HepG2 (cell line): ENCODE measurements at regions not wholly inside any gene's neighbourhood (a gene's known extent, or its start where the extent isn't known, plus 50 kb on each side); places are given as distances from the start of the nearest gene placed in this dataset.
A peak's percentile ranks its signal among the peaks of the same experiment; 100 is the strongest.

Source experiments
- ATAC-seq: fragments of 200-7000 bp; cut with Tn5 transposase; 3 replicates; pipeline ENCODE4 v1.9.1; 2020; ENCODE audit warnings: mild to moderate bottlenecking, moderate library complexity
- BruUV-seq: library from RNA; stranded (reverse); fragments of 400-500 nt; replicated peaks from 2 replicates; lab custom pipeline; 2021; lab: Mats Ljungman, UMichigan
- CTCF ChIA-PET: fragments of 300-600 bp; formaldehyde crosslinking; extraction: SDS; loops from one replicate; lab custom pipeline; 2021; ENCODE audit warnings: low total read pairs, inconsistent platforms, low intra/inter-chr PET ratio; lab: Yijun Ruan, JAX
- POLR2A ChIA-PET: fragments of 350-600 bp; sonication (Branson Sonifier 250); formaldehyde crosslinking; loops from one replicate; lab custom pipeline; 2020; ENCODE audit warnings: antibody characterized with exemption, inconsistent platforms; lab: Yijun Ruan, JAX
- DNase-seq: peaks from one replicate; pipeline ENCODE4 v3.0.0-alpha.2; 2015; ENCODE audit warnings: low spot score
- FAIRE-seq: peaks from 3 replicates; lab custom pipeline; 2011; peaks lifted over from hg19 to GRCh38; lab: Jason Lieb, UNC
- H2AFZ ChIP-seq: one replicate; pipeline ENCODE4 v1.6.1; 2011; ENCODE audit warnings: low read length, inconsistent platforms
- H3K27ac ChIP-seq: fragments of 300-600 bp; 3 replicates; pipeline ENCODE4 v1.8.0; 2011; ENCODE audit warnings: mixed run types, mild to moderate bottlenecking, mixed read lengths, low read length, inconsistent platforms; ENCODE audit not compliant: insufficient read depth; ENCODE audit errors: extremely low read length
- H3K27me3 ChIP-seq, 2 experiments: fragments of 200-600 bp in 1 of 2; 2 replicates in 1 of 2; 3 replicates in 1 of 2; pipeline versions ENCODE4 v1.6.0 to v1.8.0; 2011; ENCODE audit warnings: low read length in 2 of 2, mild to moderate bottlenecking in 2 of 2, moderate library complexity in 2 of 2, inconsistent platforms in 1 of 2; ENCODE audit not compliant: insufficient read depth in 2 of 2, control insufficient read depth in 1 of 2
- H3K36me3 ChIP-seq, 2 experiments: fragments of 200-600 bp in 1 of 2; replicated peaks in 1 of 2; 2 replicates in 1 of 2; 3 replicates in 1 of 2; pipeline versions ENCODE4 v1.5.1 to v1.8.0; 2011; ENCODE audit warnings: low read length in 2 of 2, inconsistent platforms in 1 of 2; ENCODE audit not compliant: insufficient read depth in 2 of 2, control insufficient read depth in 1 of 2
- H3K4me1 ChIP-seq: 2 replicates; pipeline ENCODE4 v1.5.1; 2012; ENCODE audit warnings: low read length, inconsistent platforms; ENCODE audit not compliant: insufficient read depth
- H3K4me2 ChIP-seq: 2 replicates; pipeline ENCODE4 v1.6.0; 2011; ENCODE audit warnings: low read depth, low read length, inconsistent platforms
- H3K4me3 ChIP-seq, 3 experiments: fragments of 200-600 bp in 1 of 3; sonication (generic), shearing (Covaris generic) in 1 of 3; replicated peaks in 1 of 3; 2 replicates each; pipeline ENCODE4 v1.5.1; 2011 to 2016; ENCODE audit warnings: low read length in 3 of 3, inconsistent platforms in 2 of 3, low read depth in 2 of 3, mild to moderate bottlenecking in 2 of 3, control low read depth in 1 of 3, mixed read lengths in 1 of 3; ENCODE audit not compliant: insufficient read depth in 1 of 3
- H3K79me2 ChIP-seq: one replicate; pipeline ENCODE4 v1.6.1; 2011; ENCODE audit warnings: low read length, inconsistent platforms; ENCODE audit not compliant: insufficient read depth
- H3K9ac ChIP-seq: 2 replicates; pipeline ENCODE4 v1.6.0; 2011; ENCODE audit warnings: mild to moderate bottlenecking, low read depth, low read length, inconsistent platforms; ENCODE audit not compliant: insufficient read depth
- H3K9me3 ChIP-seq: 2 replicates; pipeline ENCODE4 v1.5.1; 2012; ENCODE audit warnings: mild to moderate bottlenecking, low read length
- H4K20me1 ChIP-seq: 2 replicates; pipeline ENCODE4 v1.6.0; 2011; ENCODE audit warnings: inconsistent platforms, mild to moderate bottlenecking, low read length, moderate library complexity; ENCODE audit not compliant: insufficient read depth
- HES4 ChIP-seq: sonication (generic); formaldehyde crosslinking; IDR thresholded peaks from 2 replicates; pipeline ENCODE4 v1.9.0; 2021; ENCODE audit warnings: mild to moderate bottlenecking, missing genetic modification reagents, borderline replicate concordance
- HINFP ChIP-seq: sonication (generic); formaldehyde crosslinking; IDR thresholded peaks from 2 replicates; pipeline ENCODE4 v1.4.0; 2020; ENCODE audit warnings: low read depth, mild to moderate bottlenecking, missing genetic modification reagents
- MAFF ChIP-seq: IDR thresholded peaks from 2 replicates; pipeline ENCODE4 v1.6.1; 2011; ENCODE audit warnings: low read depth, low read length, improper control_type of control experiment
- MAFK ChIP-seq, 2 experiments: IDR thresholded peaks in 1 of 2; conservative IDR thresholded peaks in 1 of 2; 2 replicates each; pipeline ENCODE4 v1.6.1; 2011; ENCODE audit warnings: improper control_type of control experiment in 2 of 2, low read length in 2 of 2
- MAX ChIP-seq: IDR thresholded peaks from 2 replicates; pipeline ENCODE4 v1.6.1; 2012; ENCODE audit warnings: inconsistent platforms
- ZNF431 ChIP-seq: sonication (generic); formaldehyde crosslinking; IDR thresholded peaks from 2 replicates; pipeline ENCODE4 v1.9.0; 2022; ENCODE audit warnings: missing genetic modification reagents, low read depth, mild to moderate bottlenecking, borderline replicate concordance
- WGBS: methylation state at CpG from one replicate; pipeline ENCODE4 v1.1.6; 2017; ENCODE audit warnings: low lambda C conversion rate; 5-methylcytosine and 5-hydroxymethylcytosine counted together
- in situ Hi-C: cut with HindIII; loops from 2 replicates; pipeline ENCODE4 v1.10.0; 2017; ENCODE audit warnings: low pct_unique_long_range_greater_than_20kb; ENCODE audit not compliant: extremely low pct_ligation_motif_present
- intact Hi-C: fragments of 100-400 bp; cut with micrococcal nuclease; formaldehyde crosslinking; loops from one replicate; pipeline ENCODE4 v1.10.0; 2022; ENCODE audit not compliant: unreplicated experiment
- TF ChIP-seq, protein P1 (sequence below): sonication (generic); formaldehyde crosslinking; IDR thresholded peaks from 2 replicates; pipeline ENCODE4 v1.4.0; 2020; ENCODE audit warnings: missing genetic modification reagents, mild to moderate bottlenecking, borderline replicate concordance
- TF ChIP-seq, protein P2 (sequence below): sonication (generic); formaldehyde crosslinking; IDR thresholded peaks from 2 replicates; pipeline ENCODE4 v1.5.0; 2020; ENCODE audit warnings: mild to moderate bottlenecking, missing genetic modification reagents

DNA sequence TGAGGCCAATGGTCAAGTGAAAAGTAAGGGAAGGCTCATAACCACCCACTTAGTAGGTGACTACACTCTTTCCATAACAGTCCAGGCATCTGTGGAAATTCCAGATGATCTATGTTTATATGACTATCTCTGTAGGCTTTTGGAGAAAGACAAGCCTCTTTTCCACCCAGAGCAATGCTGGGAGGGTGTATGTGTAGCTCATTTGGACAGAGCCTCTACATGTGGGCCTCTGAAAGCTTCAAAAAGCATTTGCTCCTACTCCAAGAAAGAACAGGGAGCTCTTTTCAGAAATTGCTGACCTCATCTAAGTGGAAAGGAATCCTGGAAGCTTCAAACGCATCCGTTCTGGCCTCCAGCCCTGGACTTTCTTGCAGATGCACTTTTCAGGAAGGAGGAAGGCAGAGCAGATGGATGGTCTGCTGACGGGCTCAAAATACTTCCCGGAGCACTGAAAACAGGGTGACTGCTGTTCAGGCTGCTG, 308.7 kb downstream of the LRATD1 start:
- Histone ChIP-seq H3K9me3 (peaks cover 5% of the 10 kb centered on the region; the same call in 1 of the 2 replicates), H3K36me3 (no peaks in the 10 kb centered on the region), H2AFZ (no peak overlapping the region), H3K79me2 (no peaks in the 10 kb centered on the region), H3K4me1 (no peaks in the 10 kb centered on the region), H4K20me1 (no peaks in the 10 kb centered on the region), H3K27me3 (no peaks in the 10 kb centered on the region), H3K4me3 (no peak overlapping the region), H3K9ac (no peak overlapping the region), H3K4me2 (no peak overlapping the region), H3K27ac (no peak overlapping the region)
- WGBS = 36% methylated on average over 4 of the region's 4 CpGs
- FAIRE-seq (no peak), ATAC-seq (no peak), DNase-seq (no peak)
- POLR2A ChIA-PET = no interaction called here
- TF ChIP-seq MAFF (peak; percentile 68), MAFK (conservative IDR thresholded peaks at IDR 0.05 in 1 of 2, IDR thresholded peaks at IDR 0.05 in 1 of 2; ENCODE audit: low read length in 2 of 2) (peak; percentile 71 to 77)
- TF ChIP-seq, protein P1, sequence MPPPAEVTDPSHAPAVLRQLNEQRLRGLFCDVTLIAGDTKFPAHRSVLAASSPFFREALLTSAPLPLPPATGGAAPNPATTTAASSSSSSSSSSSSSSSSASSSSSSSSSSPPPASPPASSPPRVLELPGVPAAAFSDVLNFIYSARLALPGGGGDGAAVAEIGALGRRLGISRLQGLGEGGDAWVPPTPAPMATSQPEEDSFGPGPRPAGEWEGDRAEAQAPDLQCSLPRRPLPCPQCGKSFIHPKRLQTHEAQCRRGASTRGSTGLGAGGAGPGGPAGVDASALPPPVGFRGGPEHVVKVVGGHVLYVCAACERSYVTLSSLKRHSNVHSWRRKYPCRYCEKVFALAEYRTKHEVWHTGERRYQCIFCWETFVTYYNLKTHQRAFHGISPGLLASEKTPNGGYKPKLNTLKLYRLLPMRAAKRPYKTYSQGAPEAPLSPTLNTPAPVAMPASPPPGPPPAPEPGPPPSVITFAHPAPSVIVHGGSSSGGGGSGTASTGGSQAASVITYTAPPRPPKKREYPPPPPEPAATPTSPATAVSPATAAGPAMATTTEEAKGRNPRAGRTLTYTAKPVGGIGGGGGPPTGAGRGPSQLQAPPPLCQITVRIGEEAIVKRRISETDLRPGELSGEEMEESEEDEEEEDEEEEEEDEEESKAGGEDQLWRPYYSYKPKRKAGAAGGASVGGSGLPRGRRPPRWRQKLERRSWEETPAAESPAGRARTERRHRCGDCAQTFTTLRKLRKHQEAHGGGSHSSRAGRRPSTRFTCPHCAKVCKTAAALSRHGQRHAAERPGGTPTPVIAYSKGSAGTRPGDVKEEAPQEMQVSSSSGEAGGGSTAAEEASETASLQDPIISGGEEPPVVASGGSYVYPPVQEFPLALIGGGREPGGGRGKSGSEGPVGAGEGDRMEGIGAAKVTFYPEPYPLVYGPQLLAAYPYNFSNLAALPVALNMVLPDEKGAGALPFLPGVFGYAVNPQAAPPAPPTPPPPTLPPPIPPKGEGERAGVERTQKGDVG (CRISPR knock-in tag) = no peak
- in situ Hi-C loops = loop anchor here (25.0 kb wide), 1 partner anchor 1754 kb away; no protein-coding TSS in a partner anchor
- no TSS peak for BruUV-seq
- CTCF ChIA-PET = no interaction called here
- intact Hi-C loops = no loop called here

GRCh38 chr2:14942987-14943386, 310.5 kb downstream of the LRATD1 start:
- Histone ChIP-seq H3K79me2 (no peaks in the 10 kb centered on the region), H3K27me3 (no peaks in the 10 kb centered on the region), H3K4me2 (no peak overlapping the region), H3K27ac (no peak overlapping the region), H3K4me1 (no peaks in the 10 kb centered on the region), H3K36me3 (no peaks in the 10 kb centered on the region), H4K20me1 (no peaks in the 10 kb centered on the region), H3K9ac (no peak overlapping the region), H2AFZ (no peak overlapping the region), H3K9me3 (no peaks in the 10 kb centered on the region), H3K4me3 (no peak overlapping the region)
- POLR2A ChIA-PET = no interaction called here
- ATAC-seq = no peak
- TF ChIP-seq, protein P2, sequence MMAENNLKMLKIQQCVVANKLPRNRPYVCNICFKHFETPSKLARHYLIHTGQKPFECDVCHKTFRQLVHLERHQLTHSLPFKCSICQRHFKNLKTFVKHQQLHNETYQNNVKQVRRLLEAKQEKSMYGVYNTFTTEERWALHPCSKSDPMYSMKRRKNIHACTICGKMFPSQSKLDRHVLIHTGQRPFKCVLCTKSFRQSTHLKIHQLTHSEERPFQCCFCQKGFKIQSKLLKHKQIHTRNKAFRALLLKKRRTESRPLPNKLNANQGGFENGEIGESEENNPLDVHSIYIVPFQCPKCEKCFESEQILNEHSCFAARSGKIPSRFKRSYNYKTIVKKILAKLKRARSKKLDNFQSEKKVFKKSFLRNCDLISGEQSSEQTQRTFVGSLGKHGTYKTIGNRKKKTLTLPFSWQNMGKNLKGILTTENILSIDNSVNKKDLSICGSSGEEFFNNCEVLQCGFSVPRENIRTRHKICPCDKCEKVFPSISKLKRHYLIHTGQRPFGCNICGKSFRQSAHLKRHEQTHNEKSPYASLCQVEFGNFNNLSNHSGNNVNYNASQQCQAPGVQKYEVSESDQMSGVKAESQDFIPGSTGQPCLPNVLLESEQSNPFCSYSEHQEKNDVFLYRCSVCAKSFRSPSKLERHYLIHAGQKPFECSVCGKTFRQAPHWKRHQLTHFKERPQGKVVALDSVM (CRISPR knock-in tag) = no peak
- TF ChIP-seq HES4 (no peak), ZNF431 (no peak), HINFP (CRISPR knock-in tag) (no peak), MAX (no peak)
- WGBS = 11% methylated on average over 3 of the region's 3 CpGs
- CTCF ChIA-PET = no interaction called here
- BruUV-seq = no TSS peak
- intact Hi-C loops = no loop called here
- FAIRE-seq = no peak
- in situ Hi-C loops = loop anchor here (25.0 kb wide), 1 partner anchor 1756 kb away; no protein-coding TSS in a partner anchor
- no peak for DNase-seq
